ENCODE measurements at regions not wholly inside any gene's neighbourhood (a gene's known extent, or its start where the extent isn't known, plus 50 kb on each side); places are given as distances from the start of the nearest gene placed in this dataset.
"Not testable (repeated sequence)": the region's sequence is repeated elsewhere in the genome, so short reads cannot be mapped to it uniquely, and the experiment has no call there.

GRCh38 chr1:83455753-83456152 is 543.2 kb downstream of the TTLL7 start:
- not testable (repeated sequence) for DNase-seq

GRCh38 chr1:83445873-83446272 is 553.1 kb downstream of the TTLL7 start:
- not testable (repeated sequence) for DNase-seq

GRCh38 chr1:83442412-83442811 is 556.5 kb downstream of the TTLL7 start:
- DNase-seq: not testable (repeated sequence)

- DNase-seq: not testable (repeated sequence)
These were observed 558.3 kb downstream of the TTLL7 start for GRCh38 chr1:83440586-83440985.

- DNase-seq: not testable (repeated sequence)
These were observed 558.9 kb downstream of the TTLL7 start for GRCh38 chr1:83440021-83440420.

GRCh38 chr1:83438316-83438715 is 560.6 kb downstream of the TTLL7 start:
- DNase-seq: not testable (repeated sequence)

- not testable (repeated sequence) for DNase-seq
These were observed 563.6 kb downstream of the TTLL7 start for GRCh38 chr1:83435336-83435735.

- DNase-seq: not testable (repeated sequence)
These were observed 571.4 kb downstream of the TTLL7 start for GRCh38 chr1:83427566-83427965.

- DNase-seq: not testable (repeated sequence)
These were observed 575.5 kb downstream of the TTLL7 start for GRCh38 chr1:83423382-83423781.

- DNase-seq: no peak
These were observed 580.4 kb downstream of the TTLL7 start for GRCh38 chr1:83418558-83418957.

GRCh38 chr1:83413839-83414107 is 585.2 kb downstream of the TTLL7 start:
- not testable (repeated sequence) for DNase-seq

GRCh38 chr1:83410746-83411413 is 588.1 kb downstream of the TTLL7 start:
- DNase-seq: not testable (repeated sequence)

GRCh38 chr1:83406693-83407371 is 592.1 kb downstream of the TTLL7 start:
- DNase-seq: not testable (repeated sequence)

GRCh38 chr1:83405789-83406188 is 593.1 kb downstream of the TTLL7 start:
- not testable (repeated sequence) for DNase-seq

GRCh38 chr1:83403500-83403899 is 595.4 kb downstream of the TTLL7 start:
- DNase-seq: not testable (repeated sequence)

GRCh38 chr1:83401146-83401545 is 597.8 kb downstream of the TTLL7 start:
- not testable (repeated sequence) for DNase-seq

- DNase-seq: not testable (repeated sequence)
These were observed 598.8 kb downstream of the TTLL7 start for GRCh38 chr1:83400173-83400572.

- not testable (repeated sequence) for DNase-seq
These were observed 600.8 kb downstream of the TTLL7 start for GRCh38 chr1:83398125-83398524.

- not testable (repeated sequence) for DNase-seq
These were observed 603.8 kb downstream of the TTLL7 start for GRCh38 chr1:83395130-83395529.

GRCh38 chr1:83386946-83387345 is 612.0 kb downstream of the TTLL7 start:
- DNase-seq: not testable (repeated sequence)

- DNase-seq: not testable (repeated sequence)
These were observed 615.8 kb downstream of the TTLL7 start for GRCh38 chr1:83383107-83383506.

GRCh38 chr1:83373018-83373417 is 625.9 kb downstream of the TTLL7 start:
- not testable (repeated sequence) for DNase-seq

- not testable (repeated sequence) for DNase-seq
These were observed 629.1 kb downstream of the TTLL7 start for GRCh38 chr1:83369853-83370252.

- not testable (repeated sequence) for DNase-seq
These were observed 633.6 kb downstream of the TTLL7 start for GRCh38 chr1:83365320-83365719.

All from activated gamma-delta T cell treated with Interleukin-2 at 50 U/mL for 16 hours (primary cell).